ENCODE measurements at regions not wholly inside any gene's neighbourhood (a gene's known extent, or its start where the extent isn't known, plus 50 kb on each side); places are given as distances from the start of the nearest gene placed in this dataset.

DNA sequence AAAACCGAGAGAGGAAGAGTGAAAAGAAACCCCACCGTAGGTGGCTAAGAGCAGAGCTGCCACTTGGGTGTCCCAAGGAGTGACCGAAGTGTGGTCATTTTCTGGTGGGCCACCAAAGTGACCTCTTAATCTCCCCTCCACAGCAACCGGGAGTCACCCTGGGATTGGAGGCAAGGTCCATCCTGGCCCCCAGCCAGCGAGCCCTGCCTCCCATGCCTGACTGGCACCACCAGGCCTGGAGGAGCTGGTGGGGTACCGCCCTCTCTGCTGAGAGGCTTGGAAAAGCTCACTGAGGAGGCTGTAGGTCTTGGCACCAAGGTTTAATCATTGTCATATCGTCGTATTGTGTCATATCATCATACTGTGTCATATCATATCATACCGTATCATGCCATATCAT lies 74.0 kb upstream of the TRPM1 start:
- TF ChIP-seq, protein P1, sequence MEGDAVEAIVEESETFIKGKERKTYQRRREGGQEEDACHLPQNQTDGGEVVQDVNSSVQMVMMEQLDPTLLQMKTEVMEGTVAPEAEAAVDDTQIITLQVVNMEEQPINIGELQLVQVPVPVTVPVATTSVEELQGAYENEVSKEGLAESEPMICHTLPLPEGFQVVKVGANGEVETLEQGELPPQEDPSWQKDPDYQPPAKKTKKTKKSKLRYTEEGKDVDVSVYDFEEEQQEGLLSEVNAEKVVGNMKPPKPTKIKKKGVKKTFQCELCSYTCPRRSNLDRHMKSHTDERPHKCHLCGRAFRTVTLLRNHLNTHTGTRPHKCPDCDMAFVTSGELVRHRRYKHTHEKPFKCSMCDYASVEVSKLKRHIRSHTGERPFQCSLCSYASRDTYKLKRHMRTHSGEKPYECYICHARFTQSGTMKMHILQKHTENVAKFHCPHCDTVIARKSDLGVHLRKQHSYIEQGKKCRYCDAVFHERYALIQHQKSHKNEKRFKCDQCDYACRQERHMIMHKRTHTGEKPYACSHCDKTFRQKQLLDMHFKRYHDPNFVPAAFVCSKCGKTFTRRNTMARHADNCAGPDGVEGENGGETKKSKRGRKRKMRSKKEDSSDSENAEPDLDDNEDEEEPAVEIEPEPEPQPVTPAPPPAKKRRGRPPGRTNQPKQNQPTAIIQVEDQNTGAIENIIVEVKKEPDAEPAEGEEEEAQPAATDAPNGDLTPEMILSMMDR (IDR thresholded peaks at IDR 0.05; ENCODE audit: control extremely low read depth, extremely low read depth, low read depth, missing control alignments), result no peak
- ChIA-PET CTCF (no interaction called here), POLR2A (no interaction called here)
- peak; percentile 9 for DNase-seq (ENCODE audit: extremely low spot score)

- no peak for DNase-seq (ENCODE audit: extremely low spot score)
- ChIA-PET CTCF (no interaction called here), POLR2A (no interaction called here)
- TF ChIP-seq, protein P1 (IDR thresholded peaks at IDR 0.05; ENCODE audit: control extremely low read depth, extremely low read depth, low read depth, missing control alignments), result no peak
Measured at GRCh38 chr15:31177951-31178350, 76.4 kb upstream of the TRPM1 start.

DNA sequence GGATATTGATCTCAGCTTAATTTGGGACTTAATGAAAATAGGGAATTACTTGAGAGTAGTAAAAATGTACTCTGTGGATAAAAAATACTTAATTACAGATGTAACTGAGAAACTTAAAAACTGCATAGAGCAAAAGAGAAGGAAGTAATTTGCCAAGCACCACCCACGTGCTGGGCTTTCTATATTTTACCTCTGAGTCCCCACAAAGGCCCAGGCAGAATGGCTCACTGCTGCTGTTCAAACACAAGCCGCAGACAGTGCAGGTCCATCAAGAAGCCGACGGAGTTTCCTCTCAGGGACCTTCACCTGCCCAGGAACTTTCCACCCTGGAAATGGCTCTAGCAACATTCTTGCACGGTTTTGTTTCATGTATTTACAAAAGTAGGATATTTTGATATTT lies 77.2 kb upstream of the TRPM1 start:
- CTCF ChIA-PET, result no interaction called here
- POLR2A ChIA-PET, result no interaction called here
- TF ChIP-seq, protein P1 (IDR thresholded peaks at IDR 0.05; ENCODE audit: control extremely low read depth, extremely low read depth, low read depth, missing control alignments), result no peak
- no peak for DNase-seq (ENCODE audit: extremely low spot score)

GRCh38 chr15:31179693-31180092 lies 78.2 kb upstream of the TRPM1 start:
- POLR2A ChIA-PET, result no interaction called here
- no peak for DNase-seq (ENCODE audit: extremely low spot score)
- TF ChIP-seq, protein P1 (IDR thresholded peaks at IDR 0.05; ENCODE audit: control extremely low read depth, extremely low read depth, low read depth, missing control alignments), result no peak
- CTCF ChIA-PET, result no interaction called here

DNA sequence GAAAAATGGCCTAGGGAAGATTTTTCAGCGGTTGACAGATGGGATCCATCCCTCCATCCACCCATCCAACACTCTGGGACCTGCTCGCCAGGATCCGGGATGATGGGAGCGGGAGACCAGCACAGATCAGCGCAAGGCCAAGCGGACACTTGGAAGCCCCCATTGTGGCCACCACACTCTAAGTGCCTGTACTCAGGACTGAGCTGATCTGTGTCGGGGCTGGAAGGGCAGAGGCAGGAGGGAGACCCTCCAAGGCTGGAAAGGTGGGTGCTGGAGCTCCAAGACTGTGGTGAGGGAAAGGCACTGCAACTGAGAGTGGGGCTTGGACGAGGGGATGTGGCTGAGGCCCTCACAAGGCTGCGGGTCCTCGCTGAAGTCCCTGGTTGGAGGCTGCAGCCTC lies 91.8 kb upstream of the TRPM1 start:
- ChIA-PET POLR2A (no interaction called here), CTCF (interaction anchor here (1.4 to 2.2 kb wide), 2 partner anchors 22 to 26 kb away, joined by 3 to 6 read pairs; no protein-coding TSS in a partner anchor)
- TF ChIP-seq, protein P1 (IDR thresholded peaks at IDR 0.05; ENCODE audit: control extremely low read depth, extremely low read depth, low read depth, missing control alignments), result no peak
- DNase-seq (ENCODE audit: extremely low spot score), result no peak

GRCh38 chr15:31195871-31196270 lies 94.3 kb upstream of the TRPM1 start:
- CTCF ChIA-PET, result no interaction called here
- TF ChIP-seq, protein P1 (IDR thresholded peaks at IDR 0.05; ENCODE audit: control extremely low read depth, extremely low read depth, low read depth, missing control alignments), result no peak
- DNase-seq (ENCODE audit: extremely low spot score), result no peak
- POLR2A ChIA-PET, result no interaction called here
